GM12891 (cell line): ENCODE measurements at regions not wholly inside any gene's neighbourhood (a gene's known extent, or its start where the extent isn't known, plus 50 kb on each side); places are given as distances from the start of the nearest gene placed in this dataset.

ENCODE experiments used
- DNase-seq: peaks from one replicate; pipeline ENCODE4 v3.0.0; 2011; ENCODE audit warnings: low spot score; ENCODE audit not compliant: insufficient read length
- FAIRE-seq: peaks from 2 replicates; lab custom pipeline; 2011; peaks lifted over from hg19 to GRCh38; lab: Jason Lieb, UNC
- PAX5 ChIP-seq: IDR thresholded peaks from 2 replicates; pipeline ENCODE4 v1.6.1; 2011; ENCODE audit warnings: low read length, moderate library complexity, mild to moderate bottlenecking; ENCODE audit not compliant: insufficient read depth, severe bottlenecking
- POLR2A ChIP-seq: IDR thresholded peaks from 2 replicates; pipeline ENCODE4 v1.6.1; 2011; ENCODE audit warnings: low read depth, low read length, control low read depth
- POLR2AphosphoS5 ChIP-seq: IDR thresholded peaks from 2 replicates; pipeline ENCODE4 v1.6.1; 2011; ENCODE audit warnings: low read depth, low read length, control low read depth
- POU2F2 ChIP-seq: IDR thresholded peaks from 2 replicates; pipeline ENCODE4 v1.6.1; 2011; ENCODE audit warnings: low read depth, mild to moderate bottlenecking, control low read depth, low read length, moderate library complexity
- SPI1 ChIP-seq: IDR thresholded peaks from 2 replicates; pipeline ENCODE4 v1.6.1; 2011; ENCODE audit warnings: low read depth, low read length, control low read depth
- TAF1 ChIP-seq: IDR thresholded peaks from 2 replicates; pipeline ENCODE4 v1.6.1; 2011; ENCODE audit warnings: low read depth, low read length, control low read depth

DNA sequence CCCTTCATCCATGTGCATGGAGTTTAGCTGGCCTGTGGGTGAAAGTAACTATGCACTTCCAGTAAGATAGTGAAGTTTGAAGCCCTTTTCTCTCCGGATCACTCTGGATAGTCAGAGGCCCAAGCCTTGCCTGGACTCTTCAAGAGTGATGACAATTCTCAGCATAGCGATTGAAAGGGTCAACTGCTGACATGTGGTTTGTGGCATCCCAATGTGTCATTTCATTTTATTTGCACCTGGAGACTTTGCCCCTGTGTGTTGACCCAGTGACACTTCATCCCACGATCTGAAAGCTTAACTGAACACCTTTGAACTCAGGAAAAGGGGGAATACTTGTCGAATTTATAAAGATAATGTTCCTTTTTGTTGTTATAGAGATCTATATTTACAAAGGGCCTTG is 711.9 kb upstream of the TMEM132C start:
- DNase-seq (no peak), FAIRE-seq (no peak)
- no peak for TF ChIP-seq TAF1
- no peak for TF ChIP-seq POU2F2
- TF ChIP-seq SPI1: no peak
- no peak for TF ChIP-seq PAX5
- TF ChIP-seq POLR2AphosphoS5: no peak
- TF ChIP-seq POLR2A: no peak

GRCh38 chr12:127556231-127556886 is 710.6 kb upstream of the TMEM132C start:
- FAIRE-seq (no peak), DNase-seq (no peak)
- TF ChIP-seq POU2F2 (no peak), TAF1 (no peak), POLR2AphosphoS5 (no peak), SPI1 (no peak), PAX5 (no peak), POLR2A (no peak)

DNA sequence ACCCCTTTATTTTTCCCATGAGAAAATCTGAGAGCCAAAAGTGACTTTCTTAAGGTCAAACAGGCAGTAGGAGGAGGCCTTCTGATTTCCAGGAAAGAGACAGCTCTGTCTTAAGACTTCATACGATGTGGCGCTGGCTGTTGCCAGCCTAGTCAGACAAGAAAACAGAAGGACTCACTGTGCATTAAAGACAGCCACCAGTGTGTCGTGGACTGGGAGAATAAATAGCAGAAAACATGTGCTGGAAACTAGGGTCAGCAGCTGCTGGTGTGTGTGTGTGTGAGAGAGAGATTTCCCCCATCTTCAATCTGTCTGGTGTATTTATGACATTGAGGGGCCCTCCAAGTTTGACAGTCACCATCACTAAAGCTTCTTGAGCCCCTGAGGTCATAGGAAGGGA is 708.6 kb upstream of the TMEM132C start:
- TF ChIP-seq POLR2A (no peak), PAX5 (no peak), SPI1 (no peak), POLR2AphosphoS5 (no peak)
- DNase-seq (no peak), FAIRE-seq (no peak)

- FAIRE-seq (peak; percentile 72), DNase-seq (peak; percentile 8)
- TF ChIP-seq POLR2A: no peak
- TF ChIP-seq TAF1: no peak
- TF ChIP-seq POLR2AphosphoS5: no peak
- 0 out of 2 replicates have a peak, but pooled peaks have one; percentile 3 for TF ChIP-seq SPI1
- TF ChIP-seq POU2F2: no peak
- no peak for TF ChIP-seq PAX5
Measured at GRCh38 chr12:127559349-127560040, 707.5 kb upstream of the TMEM132C start.

GRCh38 chr12:127560041-127560478 is 706.9 kb upstream of the TMEM132C start:
- TF ChIP-seq POLR2A (no peak), TAF1 (no peak), PAX5 (no peak), POU2F2 (no peak), SPI1 (no peak), POLR2AphosphoS5 (no peak)
- no peak for FAIRE-seq
- no peak for DNase-seq

GRCh38 chr12:127562816-127563215 is 704.2 kb upstream of the TMEM132C start:
- DNase-seq (no peak), FAIRE-seq (no peak)
- TF ChIP-seq SPI1 (no peak), POLR2AphosphoS5 (no peak), POU2F2 (no peak), TAF1 (no peak), POLR2A (no peak), PAX5 (no peak)

DNA sequence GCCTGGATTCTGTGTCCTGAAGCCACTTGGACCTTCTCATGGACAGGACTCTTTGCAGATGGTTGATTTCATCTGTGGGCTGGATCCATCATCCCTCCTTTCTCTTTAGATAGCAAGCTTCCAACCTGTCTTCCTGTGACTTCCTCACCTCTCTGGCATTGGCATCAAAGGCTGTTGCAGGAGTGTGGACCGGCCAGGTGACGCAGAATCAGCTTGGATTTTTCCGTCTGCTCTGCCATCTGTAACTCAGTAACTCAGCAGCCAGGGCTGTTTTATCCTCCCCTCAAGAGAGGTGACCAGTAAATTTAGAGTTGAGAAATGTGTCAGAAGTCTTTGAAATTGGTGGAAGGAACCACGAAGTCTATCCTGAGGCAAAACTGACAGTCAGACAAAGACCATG is 701.7 kb upstream of the TMEM132C start:
- FAIRE-seq: no peak
- DNase-seq: no peak
- no peak for TF ChIP-seq PAX5
- no peak for TF ChIP-seq TAF1
- TF ChIP-seq POLR2A: no peak
- no peak for TF ChIP-seq POLR2AphosphoS5

GRCh38 chr12:127567531-127567930 is 699.4 kb upstream of the TMEM132C start:
- DNase-seq (no peak), FAIRE-seq (no peak)
- no peak for TF ChIP-seq POU2F2
- no peak for TF ChIP-seq POLR2AphosphoS5
- no peak for TF ChIP-seq POLR2A
- TF ChIP-seq SPI1: no peak
- TF ChIP-seq TAF1: no peak
- TF ChIP-seq PAX5: no peak

DNA sequence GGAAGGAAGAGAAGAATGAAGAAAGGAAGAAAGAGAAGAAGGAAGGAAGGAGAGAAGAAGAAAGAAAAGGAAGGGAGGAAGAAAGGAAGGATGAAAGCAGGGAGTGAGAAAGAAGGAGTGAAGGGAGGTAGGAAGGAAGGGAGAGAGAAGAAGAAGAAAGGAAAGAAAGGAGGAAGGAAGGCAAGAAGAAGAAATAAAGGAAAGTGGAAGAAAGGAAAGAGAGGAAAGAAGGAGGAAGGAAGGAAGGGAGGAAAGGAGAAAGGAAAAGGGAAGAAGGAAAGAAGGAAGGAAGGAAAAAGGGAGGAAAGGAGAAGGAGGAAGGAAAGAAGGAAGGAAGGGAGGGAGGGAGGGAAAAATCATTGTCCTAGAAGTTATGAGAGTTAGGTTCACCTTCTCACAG is 696.6 kb upstream of the TMEM132C start:
- TF ChIP-seq SPI1 (no peak), TAF1 (no peak), POLR2A (no peak), POLR2AphosphoS5 (no peak), PAX5 (no peak), POU2F2 (no peak)
- FAIRE-seq (no peak), DNase-seq (no peak)
